GM18951 (cell line): ENCODE measurements at regions not wholly inside any gene's neighbourhood (a gene's known extent, or its start where the extent isn't known, plus 50 kb on each side); places are given as distances from the start of the nearest gene placed in this dataset.

ENCODE experiments used
- POLR2A ChIP-seq: IDR thresholded peaks from 4 replicates; pipeline ENCODE4 v1.6.1; 2011; ENCODE audit warnings: mild to moderate bottlenecking; ENCODE audit not compliant: insufficient read length, insufficient read depth; ENCODE audit errors: extremely low read depth
- in situ Hi-C: fragments of 300-500 bp; cut with MboI; formaldehyde crosslinking; loops from one replicate; pipeline ENCODE4 v1.12.0; 2022; ENCODE audit warnings: low sequenced_read_pairs, mixed read lengths, inconsistent platforms; ENCODE audit not compliant: unreplicated experiment

DNA sequence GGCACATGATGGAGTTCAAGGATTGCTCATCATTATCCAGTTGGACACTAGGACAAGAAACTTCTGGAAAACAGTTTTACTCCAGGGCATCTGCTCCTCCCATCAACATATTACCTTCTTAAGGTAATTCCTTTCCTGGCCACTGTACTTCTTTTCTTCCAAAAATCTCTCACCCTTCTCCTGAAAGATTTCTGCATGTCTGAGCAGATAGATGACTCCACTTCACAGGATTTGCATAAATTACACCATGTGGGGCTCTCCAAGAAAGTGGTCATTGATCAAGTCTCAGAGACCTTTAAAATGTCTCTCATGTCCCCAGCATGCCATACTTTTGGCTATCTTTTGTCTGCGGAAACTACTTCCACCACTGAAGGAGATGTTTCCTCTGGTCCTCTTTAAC lies 103.2 kb upstream of the TNFAIP3 start:
- TF ChIP-seq POLR2A: no peak
- in situ Hi-C loops: no loop called here

GRCh38 chr6:137764464-137764863 lies 102.6 kb upstream of the TNFAIP3 start:
- in situ Hi-C loops: no loop called here
- TF ChIP-seq POLR2A: no peak

DNA sequence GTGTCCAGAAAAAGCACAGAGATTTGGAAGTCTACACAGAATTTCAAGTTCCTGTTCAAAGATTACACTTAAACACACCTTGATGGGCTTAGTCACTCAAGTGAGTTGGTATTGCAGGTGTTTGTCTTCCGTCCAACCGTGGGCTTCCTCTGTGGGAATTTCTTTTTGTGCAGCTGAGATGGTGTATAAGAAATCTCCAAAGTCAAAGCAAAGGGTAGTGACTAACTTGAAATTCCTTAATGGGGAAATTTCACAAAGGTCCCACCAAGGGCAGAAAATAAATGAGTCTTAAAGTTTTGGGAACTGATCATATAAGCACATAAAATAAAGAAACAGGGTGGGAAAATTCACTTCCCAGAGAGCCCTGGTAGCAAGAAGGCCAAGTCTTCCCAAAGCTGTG lies 102.0 kb upstream of the TNFAIP3 start:
- in situ Hi-C loops: no loop called here

DNA sequence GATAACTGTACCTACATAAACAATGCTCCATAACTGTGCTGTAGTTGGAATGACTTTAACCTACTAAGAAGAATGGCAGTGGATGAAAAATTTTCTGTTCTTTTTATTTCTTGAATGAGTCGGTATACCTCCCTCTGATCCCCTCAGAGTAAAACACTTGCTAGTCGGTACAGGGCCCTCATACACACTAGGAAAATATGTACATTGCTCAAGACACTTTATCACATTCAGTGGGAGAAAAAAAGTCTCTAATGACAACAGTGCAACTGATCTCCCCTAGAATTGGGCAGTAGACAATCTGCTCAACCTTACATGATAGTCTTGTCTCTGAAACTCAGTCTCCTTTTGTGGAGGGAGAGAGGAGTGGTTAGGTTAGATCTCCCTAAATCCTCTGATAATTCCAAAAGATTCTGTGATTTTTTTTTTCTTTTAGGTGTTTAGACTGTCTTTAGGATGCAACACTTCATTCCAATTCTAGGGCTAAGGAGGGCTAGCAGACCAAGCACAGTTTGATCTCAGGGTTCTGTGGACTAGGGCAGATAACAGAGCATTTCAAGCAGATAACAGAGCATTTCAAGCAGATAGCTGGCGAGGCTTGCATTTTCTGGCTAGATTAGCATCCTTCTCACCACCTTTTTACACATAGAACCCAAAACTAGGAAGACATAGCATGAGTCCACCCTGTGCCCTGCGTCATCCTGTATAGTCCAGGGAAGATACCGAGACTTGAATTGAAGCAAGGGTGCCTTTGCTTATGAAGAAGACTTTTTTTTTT lies 100.3 kb upstream of the TNFAIP3 start:
- in situ Hi-C loops: no loop called here
- no peak for TF ChIP-seq POLR2A

More for the DNA sequence above, 102.0 kb upstream of the TNFAIP3 start:
- no peak for TF ChIP-seq POLR2A

- in situ Hi-C loops: no loop called here
- TF ChIP-seq POLR2A: no peak
These were observed 99.6 kb upstream of the TNFAIP3 start for GRCh38 chr6:137767465-137767864.

GRCh38 chr6:137767911-137768690 lies 99.0 kb upstream of the TNFAIP3 start:
- in situ Hi-C loops: no loop called here

GRCh38 chr6:137768935-137769334 lies 98.1 kb upstream of the TNFAIP3 start:
- in situ Hi-C loops: no loop called here
- TF ChIP-seq POLR2A: no peak

More at GRCh38 chr6:137767911-137768690, 99.0 kb upstream of the TNFAIP3 start:
- no peak for TF ChIP-seq POLR2A

- no peak for TF ChIP-seq POLR2A
- in situ Hi-C loops: no loop called here
These were observed 97.2 kb upstream of the TNFAIP3 start for GRCh38 chr6:137769797-137770362.

- in situ Hi-C loops: no loop called here
- TF ChIP-seq POLR2A: no peak
These were observed 94.4 kb upstream of the TNFAIP3 start for GRCh38 chr6:137772541-137773250.

- in situ Hi-C loops: no loop called here
These were observed 91.8 kb upstream of the TNFAIP3 start for GRCh38 chr6:137775227-137775626.

DNA sequence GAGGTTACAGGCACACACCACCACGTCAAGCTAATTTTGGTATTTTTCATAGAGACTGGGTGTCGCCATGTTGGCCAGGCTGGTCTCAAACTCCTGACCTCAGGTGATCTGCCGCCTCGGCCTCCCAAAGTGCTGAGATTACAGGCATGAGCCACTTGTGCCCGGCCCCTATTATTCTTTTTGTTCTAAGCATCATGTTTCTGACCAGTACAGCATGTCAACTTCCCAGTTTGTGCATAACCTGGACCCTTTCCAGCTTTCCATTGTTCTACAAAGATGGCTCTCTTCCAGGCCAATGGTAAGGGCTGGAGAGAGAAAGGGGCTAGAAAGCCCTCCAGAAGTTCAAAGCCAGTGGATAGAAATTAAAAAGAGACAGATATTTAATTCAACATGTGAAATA lies 91.3 kb upstream of the TNFAIP3 start:
- in situ Hi-C loops: no loop called here
- no peak for TF ChIP-seq POLR2A

More at GRCh38 chr6:137775227-137775626, 91.8 kb upstream of the TNFAIP3 start:
- TF ChIP-seq POLR2A: no peak

DNA sequence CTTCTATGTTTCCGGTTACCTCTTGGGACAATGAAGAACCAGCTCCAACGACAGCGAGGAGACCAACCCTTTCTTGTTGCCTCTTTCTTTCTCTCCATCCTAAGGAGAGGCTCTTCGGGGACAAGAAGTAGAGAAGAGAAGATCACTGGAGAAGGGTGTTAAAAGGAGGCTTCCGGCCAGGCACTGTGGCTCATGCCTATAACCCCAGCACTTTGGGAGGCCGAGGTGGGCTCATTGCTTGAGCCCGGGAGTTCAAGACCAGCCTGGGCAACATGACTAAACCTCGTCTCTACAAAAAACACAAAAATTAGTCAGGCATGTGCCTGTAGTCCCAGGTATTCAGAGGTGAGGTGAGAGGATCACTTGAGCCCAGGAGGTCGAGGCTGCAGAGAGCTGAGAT lies 90.8 kb upstream of the TNFAIP3 start:
- TF ChIP-seq POLR2A: no peak
- in situ Hi-C loops: no loop called here
